ENCODE measurements at regions not wholly inside any gene's neighbourhood (a gene's known extent, or its start where the extent isn't known, plus 50 kb on each side); places are given as distances from the start of the nearest gene placed in this dataset.

DNA sequence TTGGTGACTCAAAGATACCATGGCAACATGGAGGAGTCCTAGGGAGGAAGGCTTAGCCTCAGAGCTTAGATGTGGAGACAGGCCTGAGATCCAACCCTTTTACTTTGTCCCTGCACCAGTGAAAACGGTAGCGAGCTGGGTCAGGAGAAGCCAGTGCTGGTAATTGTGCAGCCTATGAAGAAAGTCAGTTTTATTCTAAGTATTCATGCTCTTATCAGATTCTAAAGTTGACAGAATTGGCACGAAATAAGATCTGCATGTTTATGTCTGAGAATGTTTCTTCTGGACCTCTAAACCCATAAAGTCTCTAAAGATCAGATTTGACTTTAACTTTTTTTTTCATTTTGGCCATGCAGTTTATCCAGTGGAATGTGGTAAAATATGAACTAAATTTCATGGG lies 93.8 kb downstream of the SCG2 start:
- Histone ChIP-seq H3K9me2 (no peaks in the 10 kb centered on the region), H2AFZ (ENCODE audit: low read depth) (no peak overlapping the region), H3K9ac (no peak overlapping the region), H4K20me1 (ENCODE audit: insufficient read depth) (no peaks in the 10 kb centered on the region), H3K27me3 (ENCODE audit: insufficient read depth) (no peaks in the 10 kb centered on the region), H3K9me3 (no peaks in the 10 kb centered on the region), H3F3A (replicated peaks; ENCODE audit: insufficient read depth) (peaks cover 12% of the 10 kb centered on the region), H3K4me1 (ENCODE audit: control insufficient read depth in 1 of 2, insufficient read depth in 2 of 2, low read depth in 1 of 2, low read length in 1 of 2) (peaks cover 6% of the 10 kb centered on the region in 2 experiments; a peak in 2 of 4 replicates), H3K4me2 (0 out of 2 replicates have a peak overlapping the region, but pooled peaks have one; percentile 10), H3K36me3 (replicated peaks in 1 of 2; ENCODE audit: control insufficient read depth in 1 of 2, insufficient read depth in 2 of 2, low read length in 1 of 2) (no peaks in the 10 kb centered on the region), H3K27ac (ENCODE audit: low read depth in 2 of 2, low read length in 1 of 2) (peak overlapping the region; percentile 58 to 60; a peak in 3 of 4 replicates), H3K79me2 (ENCODE audit: insufficient read depth) (no peaks in the 10 kb centered on the region), H3K4me3 (ENCODE audit: low read depth in 2 of 2, low read length in 1 of 2) (no peak overlapping the region)
- DNase-seq, result no peak
- WGBS (ENCODE audit: low lambda C conversion rate), result 63% methylated on average over 3 of the region's 3 CpGs
- CTCF ChIA-PET, result interaction anchor here (1.3 kb wide), 1 partner anchor 15 kb away, joined by 3 read pairs; no protein-coding TSS in a partner anchor
- POLR2A ChIA-PET, result no interaction called here
- TF ChIP-seq, protein P1, sequence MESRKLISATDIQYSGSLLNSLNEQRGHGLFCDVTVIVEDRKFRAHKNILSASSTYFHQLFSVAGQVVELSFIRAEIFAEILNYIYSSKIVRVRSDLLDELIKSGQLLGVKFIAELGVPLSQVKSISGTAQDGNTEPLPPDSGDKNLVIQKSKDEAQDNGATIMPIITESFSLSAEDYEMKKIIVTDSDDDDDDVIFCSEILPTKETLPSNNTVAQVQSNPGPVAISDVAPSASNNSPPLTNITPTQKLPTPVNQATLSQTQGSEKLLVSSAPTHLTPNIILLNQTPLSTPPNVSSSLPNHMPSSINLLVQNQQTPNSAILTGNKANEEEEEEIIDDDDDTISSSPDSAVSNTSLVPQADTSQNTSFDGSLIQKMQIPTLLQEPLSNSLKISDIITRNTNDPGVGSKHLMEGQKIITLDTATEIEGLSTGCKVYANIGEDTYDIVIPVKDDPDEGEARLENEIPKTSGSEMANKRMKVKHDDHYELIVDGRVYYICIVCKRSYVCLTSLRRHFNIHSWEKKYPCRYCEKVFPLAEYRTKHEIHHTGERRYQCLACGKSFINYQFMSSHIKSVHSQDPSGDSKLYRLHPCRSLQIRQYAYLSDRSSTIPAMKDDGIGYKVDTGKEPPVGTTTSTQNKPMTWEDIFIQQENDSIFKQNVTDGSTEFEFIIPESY (IDR thresholded peaks at IDR 0.05; ENCODE audit: borderline replicate concordance, low read depth), result no peak
- no peak for TF ChIP-seq TEAD4 (IDR thresholded peaks at IDR 0.05; ENCODE audit: borderline replicate concordance, insufficient read depth)
- no peak for TF ChIP-seq SMC3 (IDR thresholded peaks at IDR 0.05; ENCODE audit: low read depth, low read length)
- peak; percentile 69 for TF ChIP-seq TCF12 (IDR thresholded peaks at IDR 0.05)
- no peak for TF ChIP-seq FOXM1 (IDR thresholded peaks at IDR 0.05; ENCODE audit: low read depth)
- TF ChIP-seq JUND (IDR thresholded peaks at IDR 0.05), result peak; percentile 58
- peak; percentile 28; the same call in 1 of the 2 replicates for TF ChIP-seq RXRA (IDR thresholded peaks at IDR 0.05; ENCODE audit: borderline replicate concordance, low read depth)
- no peak for TF ChIP-seq EZH2phosphoT487 (IDR thresholded peaks at IDR 0.05; ENCODE audit: borderline replicate concordance, low read depth)
- 0 out of 2 replicates have a peak, but pooled peaks have one; percentile 12 for TF ChIP-seq MEF2A (IDR thresholded peaks at IDR 0.05; ENCODE audit: borderline replicate concordance, low read depth)
- TF ChIP-seq, protein P2, sequence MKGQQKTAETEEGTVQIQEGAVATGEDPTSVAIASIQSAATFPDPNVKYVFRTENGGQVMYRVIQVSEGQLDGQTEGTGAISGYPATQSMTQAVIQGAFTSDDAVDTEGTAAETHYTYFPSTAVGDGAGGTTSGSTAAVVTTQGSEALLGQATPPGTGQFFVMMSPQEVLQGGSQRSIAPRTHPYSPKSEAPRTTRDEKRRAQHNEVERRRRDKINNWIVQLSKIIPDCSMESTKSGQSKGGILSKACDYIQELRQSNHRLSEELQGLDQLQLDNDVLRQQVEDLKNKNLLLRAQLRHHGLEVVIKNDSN (IDR thresholded peaks at IDR 0.05; ENCODE audit: borderline replicate concordance, low read depth), result no peak
- no peak for TF ChIP-seq YY1 (IDR thresholded peaks at IDR 0.05; ENCODE audit: low read depth)
- TF ChIP-seq, protein P3, sequence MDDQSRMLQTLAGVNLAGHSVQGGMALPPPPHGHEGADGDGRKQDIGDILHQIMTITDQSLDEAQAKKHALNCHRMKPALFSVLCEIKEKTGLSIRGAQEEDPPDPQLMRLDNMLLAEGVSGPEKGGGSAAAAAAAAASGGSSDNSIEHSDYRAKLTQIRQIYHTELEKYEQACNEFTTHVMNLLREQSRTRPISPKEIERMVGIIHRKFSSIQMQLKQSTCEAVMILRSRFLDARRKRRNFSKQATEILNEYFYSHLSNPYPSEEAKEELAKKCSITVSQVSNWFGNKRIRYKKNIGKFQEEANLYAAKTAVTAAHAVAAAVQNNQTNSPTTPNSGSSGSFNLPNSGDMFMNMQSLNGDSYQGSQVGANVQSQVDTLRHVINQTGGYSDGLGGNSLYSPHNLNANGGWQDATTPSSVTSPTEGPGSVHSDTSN (IDR thresholded peaks at IDR 0.05), result peak; percentile 83
- TF ChIP-seq, protein P4, sequence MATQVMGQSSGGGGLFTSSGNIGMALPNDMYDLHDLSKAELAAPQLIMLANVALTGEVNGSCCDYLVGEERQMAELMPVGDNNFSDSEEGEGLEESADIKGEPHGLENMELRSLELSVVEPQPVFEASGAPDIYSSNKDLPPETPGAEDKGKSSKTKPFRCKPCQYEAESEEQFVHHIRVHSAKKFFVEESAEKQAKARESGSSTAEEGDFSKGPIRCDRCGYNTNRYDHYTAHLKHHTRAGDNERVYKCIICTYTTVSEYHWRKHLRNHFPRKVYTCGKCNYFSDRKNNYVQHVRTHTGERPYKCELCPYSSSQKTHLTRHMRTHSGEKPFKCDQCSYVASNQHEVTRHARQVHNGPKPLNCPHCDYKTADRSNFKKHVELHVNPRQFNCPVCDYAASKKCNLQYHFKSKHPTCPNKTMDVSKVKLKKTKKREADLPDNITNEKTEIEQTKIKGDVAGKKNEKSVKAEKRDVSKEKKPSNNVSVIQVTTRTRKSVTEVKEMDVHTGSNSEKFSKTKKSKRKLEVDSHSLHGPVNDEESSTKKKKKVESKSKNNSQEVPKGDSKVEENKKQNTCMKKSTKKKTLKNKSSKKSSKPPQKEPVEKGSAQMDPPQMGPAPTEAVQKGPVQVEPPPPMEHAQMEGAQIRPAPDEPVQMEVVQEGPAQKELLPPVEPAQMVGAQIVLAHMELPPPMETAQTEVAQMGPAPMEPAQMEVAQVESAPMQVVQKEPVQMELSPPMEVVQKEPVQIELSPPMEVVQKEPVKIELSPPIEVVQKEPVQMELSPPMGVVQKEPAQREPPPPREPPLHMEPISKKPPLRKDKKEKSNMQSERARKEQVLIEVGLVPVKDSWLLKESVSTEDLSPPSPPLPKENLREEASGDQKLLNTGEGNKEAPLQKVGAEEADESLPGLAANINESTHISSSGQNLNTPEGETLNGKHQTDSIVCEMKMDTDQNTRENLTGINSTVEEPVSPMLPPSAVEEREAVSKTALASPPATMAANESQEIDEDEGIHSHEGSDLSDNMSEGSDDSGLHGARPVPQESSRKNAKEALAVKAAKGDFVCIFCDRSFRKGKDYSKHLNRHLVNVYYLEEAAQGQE (IDR thresholded peaks at IDR 0.05; ENCODE audit: low read depth, low read length), result no peak
- no peak for TF ChIP-seq TAF1 (IDR thresholded peaks at IDR 0.05; ENCODE audit: borderline replicate concordance, low read depth, low read length)
- no peak for TF ChIP-seq GABPA (IDR thresholded peaks at IDR 0.05; ENCODE audit: low read depth)
- TF ChIP-seq NFIC (IDR thresholded peaks at IDR 0.05; ENCODE audit: borderline replicate concordance), result peak; percentile 85
- no peak for TF ChIP-seq FOSL2 (IDR thresholded peaks at IDR 0.05; ENCODE audit: borderline replicate concordance, low read depth)
- TF ChIP-seq FOXJ3 (CRISPR knock-in tag; IDR thresholded peaks at IDR 0.05), result no peak
- TF ChIP-seq, protein P5, sequence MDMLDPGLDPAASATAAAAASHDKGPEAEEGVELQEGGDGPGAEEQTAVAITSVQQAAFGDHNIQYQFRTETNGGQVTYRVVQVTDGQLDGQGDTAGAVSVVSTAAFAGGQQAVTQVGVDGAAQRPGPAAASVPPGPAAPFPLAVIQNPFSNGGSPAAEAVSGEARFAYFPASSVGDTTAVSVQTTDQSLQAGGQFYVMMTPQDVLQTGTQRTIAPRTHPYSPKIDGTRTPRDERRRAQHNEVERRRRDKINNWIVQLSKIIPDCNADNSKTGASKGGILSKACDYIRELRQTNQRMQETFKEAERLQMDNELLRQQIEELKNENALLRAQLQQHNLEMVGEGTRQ (IDR thresholded peaks at IDR 0.05; ENCODE audit: borderline replicate concordance, low read depth, low read length), result no peak
- peak in 1 of 2 experiments; percentile 75; a peak in 1 of 4 replicates for TF ChIP-seq EP300 (IDR thresholded peaks at IDR 0.05; ENCODE audit: borderline replicate concordance in 1 of 2, low read depth in 1 of 2, low read length in 1 of 2)
- TF ChIP-seq, protein P6, sequence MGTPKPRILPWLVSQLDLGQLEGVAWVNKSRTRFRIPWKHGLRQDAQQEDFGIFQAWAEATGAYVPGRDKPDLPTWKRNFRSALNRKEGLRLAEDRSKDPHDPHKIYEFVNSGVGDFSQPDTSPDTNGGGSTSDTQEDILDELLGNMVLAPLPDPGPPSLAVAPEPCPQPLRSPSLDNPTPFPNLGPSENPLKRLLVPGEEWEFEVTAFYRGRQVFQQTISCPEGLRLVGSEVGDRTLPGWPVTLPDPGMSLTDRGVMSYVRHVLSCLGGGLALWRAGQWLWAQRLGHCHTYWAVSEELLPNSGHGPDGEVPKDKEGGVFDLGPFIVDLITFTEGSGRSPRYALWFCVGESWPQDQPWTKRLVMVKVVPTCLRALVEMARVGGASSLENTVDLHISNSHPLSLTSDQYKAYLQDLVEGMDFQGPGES (IDR thresholded peaks at IDR 0.05; ENCODE audit: low read depth, low read length), result no peak
- TF ChIP-seq RCOR1 (IDR thresholded peaks at IDR 0.05; ENCODE audit: low read length), result no peak
- TF ChIP-seq MXI1 (IDR thresholded peaks at IDR 0.05; ENCODE audit: low read depth, low read length), result no peak
- TF ChIP-seq GATA2 (CRISPR knock-in tag; IDR thresholded peaks at IDR 0.05), result no peak
- TF ChIP-seq, protein P7, sequence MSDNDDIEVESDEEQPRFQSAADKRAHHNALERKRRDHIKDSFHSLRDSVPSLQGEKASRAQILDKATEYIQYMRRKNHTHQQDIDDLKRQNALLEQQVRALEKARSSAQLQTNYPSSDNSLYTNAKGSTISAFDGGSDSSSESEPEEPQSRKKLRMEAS (IDR thresholded peaks at IDR 0.05; ENCODE audit: low read depth), result no peak

Measured in SK-N-SH (cell line).